ENCODE measurements at regions not wholly inside any gene's neighbourhood (a gene's known extent, or its start where the extent isn't known, plus 50 kb on each side); places are given as distances from the start of the nearest gene placed in this dataset.

- no peak for DNase-seq
- intact Hi-C loops (cut with DNase I) = no loop called here
Observed at GRCh38 chr2:15038366-15039364, 406.1 kb downstream of the LRATD1 start.

- no peak for DNase-seq
- intact Hi-C loops (cut with DNase I) = no loop called here
Observed at GRCh38 chr2:15040429-15041084, 408.0 kb downstream of the LRATD1 start.

GRCh38 chr2:15041429-15041837 lies 408.9 kb downstream of the LRATD1 start:
- DNase-seq = peak in 6 of 10 donors; percentile 22 to 89 (median 64)
- intact Hi-C loops (cut with DNase I) = no loop called here

GRCh38 chr2:15042801-15043217 lies 410.3 kb downstream of the LRATD1 start:
- intact Hi-C loops (cut with DNase I) = no loop called here

GRCh38 chr2:15043336-15044058 lies 411.0 kb downstream of the LRATD1 start:
- intact Hi-C loops (cut with DNase I) = no loop called here
- no peak for DNase-seq

More at GRCh38 chr2:15042801-15043217, 410.3 kb downstream of the LRATD1 start:
- no peak for DNase-seq

- intact Hi-C loops (cut with DNase I) = no loop called here
- DNase-seq = no peak
Observed at GRCh38 chr2:15045054-15045453, 412.5 kb downstream of the LRATD1 start.

GRCh38 chr2:15047184-15047583 lies 414.7 kb downstream of the LRATD1 start:
- no peak for DNase-seq
- intact Hi-C loops (cut with DNase I) = no loop called here

- intact Hi-C loops (cut with DNase I) = no loop called here
Observed at GRCh38 chr2:15048000-15048399, 415.5 kb downstream of the LRATD1 start.

GRCh38 chr2:15049096-15049993 lies 416.8 kb downstream of the LRATD1 start:
- DNase-seq = peak in 1 of 10 donors; percentile 74

More at GRCh38 chr2:15048000-15048399, 415.5 kb downstream of the LRATD1 start:
- no peak for DNase-seq

GRCh38 chr2:15050483-15050882 lies 418.0 kb downstream of the LRATD1 start:
- DNase-seq = no peak
- intact Hi-C loops (cut with DNase I) = no loop called here

More at GRCh38 chr2:15049096-15049993, 416.8 kb downstream of the LRATD1 start:
- intact Hi-C loops (cut with DNase I) = no loop called here

- DNase-seq = no peak
- intact Hi-C loops (cut with DNase I) = no loop called here
Observed at GRCh38 chr2:15053542-15053941, 421.0 kb downstream of the LRATD1 start.

- intact Hi-C loops (cut with DNase I) = no loop called here
- DNase-seq = no peak
Observed at GRCh38 chr2:15058015-15058720, 425.7 kb downstream of the LRATD1 start.

GRCh38 chr2:15058721-15059157 lies 426.2 kb downstream of the LRATD1 start:
- intact Hi-C loops (cut with DNase I) = no loop called here
- DNase-seq = no peak

- DNase-seq = no peak
- intact Hi-C loops (cut with DNase I) = no loop called here
Observed at GRCh38 chr2:15059870-15060512, 427.5 kb downstream of the LRATD1 start.

GRCh38 chr2:15061268-15061667 lies 428.8 kb downstream of the LRATD1 start:
- intact Hi-C loops (cut with DNase I) = no loop called here
- no peak for DNase-seq

- intact Hi-C loops (cut with DNase I) = no loop called here
- no peak for DNase-seq
Observed at GRCh38 chr2:15066138-15066537, 433.6 kb downstream of the LRATD1 start.

GRCh38 chr2:15069149-15069548 lies 436.6 kb downstream of the LRATD1 start:
- intact Hi-C loops (cut with DNase I) = no loop called here
- no peak for DNase-seq

GRCh38 chr2:15072836-15073235 lies 440.3 kb downstream of the LRATD1 start:
- intact Hi-C loops (cut with DNase I) = no loop called here
- DNase-seq = no peak

- no peak for DNase-seq
- intact Hi-C loops (cut with DNase I) = no loop called here
Observed at GRCh38 chr2:15073664-15074063, 441.1 kb downstream of the LRATD1 start.

Measured in posterior cingulate gyrus (tissue), 11 donors.